Frontal cortex (tissue), 3 donors: ENCODE measurements at regions not wholly inside any gene's neighbourhood (a gene's known extent, or its start where the extent isn't known, plus 50 kb on each side); places are given as distances from the start of the nearest gene placed in this dataset.
"Not testable (repeated sequence)": the region's sequence is repeated elsewhere in the genome, so short reads cannot be mapped to it uniquely, and the experiment has no call there.

Experiments
- DNase-seq, 2 donors: peaks; one replicate each; pipeline ENCODE4 v3.0.0; 2012; ENCODE audit warnings: low spot score in 2 of 2
- FAIRE-seq: peaks from 2 replicates; lab custom pipeline; 2012; peaks lifted over from hg19 to GRCh38; lab: Jason Lieb, UNC
- donor health status: control.
- donor health status: control.
- donor health status: control.

- FAIRE-seq, DNase-seq: not testable (repeated sequence)
Measured at GRCh38 chr4:183044924-183045640, 54.0 kb upstream of the WWC2 start.

DNA sequence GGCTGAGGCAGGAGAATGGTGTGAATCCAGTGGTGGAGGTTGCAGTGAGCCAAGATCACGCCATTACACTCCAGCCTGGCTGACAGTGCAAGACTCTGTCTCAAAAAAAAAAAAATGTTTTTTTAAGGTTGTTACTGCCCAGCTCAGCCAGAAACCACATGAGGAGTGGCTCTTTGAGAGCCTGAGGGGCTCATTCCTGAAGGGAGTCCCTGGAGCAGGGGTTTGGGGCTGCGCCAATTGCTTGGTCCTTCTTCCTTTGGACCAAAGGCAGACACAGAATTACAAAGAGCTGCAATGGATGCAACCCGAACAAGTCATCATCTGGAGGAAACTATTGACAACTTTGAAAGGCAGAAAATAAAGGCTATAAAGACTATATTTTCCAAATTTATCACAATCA lies 60.6 kb upstream of the WWC2 start:
- no peak for FAIRE-seq
- no peak for DNase-seq

DNA sequence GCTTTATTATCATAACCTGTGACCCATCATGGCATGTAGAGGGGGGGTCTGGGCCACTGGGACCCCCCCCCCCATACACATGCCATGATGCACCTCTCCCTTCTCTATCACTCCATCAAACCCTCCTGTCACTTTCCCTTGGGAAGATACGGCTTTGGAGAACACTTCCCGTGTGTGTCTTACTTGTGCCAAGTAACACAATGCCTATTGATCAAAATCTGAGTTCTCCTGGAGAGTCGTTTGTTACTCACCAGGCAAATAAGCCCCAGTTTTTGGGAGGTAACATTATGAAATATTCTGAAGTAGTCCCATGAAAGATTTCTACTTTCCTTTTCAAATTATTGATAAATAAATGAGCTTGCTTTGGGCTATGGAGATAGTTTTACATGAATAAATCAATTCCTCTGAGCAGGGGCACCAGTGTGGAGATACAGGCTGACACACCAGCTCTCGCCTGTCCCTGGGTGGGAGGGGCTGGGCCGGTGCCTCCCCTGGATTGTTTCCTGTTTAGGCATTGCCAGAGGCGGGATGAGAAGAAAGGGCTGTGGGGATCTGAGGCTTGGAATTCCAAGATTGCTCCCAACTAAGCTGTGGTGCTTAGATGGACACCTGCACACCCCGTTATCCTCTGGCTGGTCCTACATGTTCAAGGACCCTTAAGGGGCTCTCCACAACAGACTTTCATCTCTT lies 63.2 kb upstream of the WWC2 start:
- no peak for FAIRE-seq

GRCh38 chr4:183035256-183035655 lies 63.8 kb upstream of the WWC2 start:
- no peak for FAIRE-seq
- DNase-seq: no peak

More for the DNA sequence above, 63.2 kb upstream of the WWC2 start:
- DNase-seq: no peak

DNA sequence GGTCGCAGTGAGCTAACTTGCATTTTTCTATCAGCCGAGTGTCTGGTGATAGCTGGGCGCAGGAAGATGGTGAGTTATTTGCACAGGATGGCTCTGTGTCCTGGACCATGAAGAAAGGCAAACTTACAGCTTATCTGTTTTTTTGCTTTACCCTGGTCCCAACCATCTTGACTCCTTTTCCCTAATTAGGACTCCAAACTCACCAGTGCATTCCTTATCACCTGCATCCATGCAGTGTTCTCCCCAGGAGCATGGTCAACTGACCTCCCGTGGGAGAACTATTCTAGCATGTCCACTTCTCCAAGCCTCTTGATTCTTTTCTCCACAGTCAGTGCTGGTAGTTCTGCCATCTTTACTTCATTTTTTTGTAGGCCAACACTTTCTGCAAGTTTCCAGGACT lies 68.2 kb upstream of the WWC2 start:
- DNase-seq (no peak), FAIRE-seq (no peak)

DNA sequence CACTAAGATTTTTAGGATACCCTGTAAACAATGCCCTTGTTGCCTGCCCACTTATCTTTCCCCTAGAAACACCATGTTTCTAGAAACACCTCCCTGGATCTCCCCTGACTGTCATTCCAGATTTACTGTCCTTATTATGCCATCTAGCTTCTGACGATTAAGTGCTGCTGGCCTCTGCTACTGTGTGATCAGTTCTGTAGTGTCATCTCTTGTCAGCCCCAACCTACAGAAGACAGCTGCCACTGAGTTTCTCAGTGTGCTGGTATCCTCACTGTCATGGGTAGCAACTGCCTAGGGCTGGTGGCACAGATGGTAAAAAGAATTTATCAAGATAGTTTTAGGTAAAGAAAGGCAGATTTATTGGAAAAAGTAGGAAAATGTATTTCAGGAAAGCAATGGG lies 68.7 kb upstream of the WWC2 start:
- DNase-seq (no peak), FAIRE-seq (no peak)

GRCh38 chr4:183029365-183029764 lies 69.7 kb upstream of the WWC2 start:
- FAIRE-seq (no peak), DNase-seq (no peak)

GRCh38 chr4:183026701-183027100 lies 72.4 kb upstream of the WWC2 start:
- FAIRE-seq (no peak), DNase-seq (no peak)

DNA sequence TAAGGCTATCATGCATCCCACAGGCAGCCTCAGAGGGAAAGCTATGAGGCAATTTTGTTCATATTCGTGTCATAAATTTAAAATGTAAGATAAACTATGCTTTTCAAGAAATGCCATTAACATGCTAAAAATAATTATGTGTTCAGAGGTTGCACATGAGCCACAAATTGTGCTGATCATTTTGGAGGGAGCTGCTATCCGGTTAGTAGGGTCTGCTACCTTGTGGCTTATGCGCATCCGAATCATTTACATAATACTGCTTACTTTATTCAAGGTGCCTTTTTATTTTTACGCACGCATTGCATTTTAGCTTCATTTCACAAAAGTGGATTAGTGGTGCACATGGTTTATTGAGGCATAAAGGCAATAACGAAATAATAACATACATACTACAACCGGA lies 76.4 kb upstream of the WWC2 start:
- DNase-seq (no peak), FAIRE-seq (no peak)

GRCh38 chr4:183017962-183018361 lies 81.1 kb upstream of the WWC2 start:
- FAIRE-seq (no peak), DNase-seq (no peak)

- DNase-seq: no peak
- no peak for FAIRE-seq
Measured at GRCh38 chr4:183014361-183015084, 84.5 kb upstream of the WWC2 start.

GRCh38 chr4:183013730-183014002 lies 85.4 kb upstream of the WWC2 start:
- FAIRE-seq: no peak
- no peak for DNase-seq

GRCh38 chr4:183012879-183013729 lies 86.0 kb upstream of the WWC2 start:
- DNase-seq (no peak), FAIRE-seq (no peak)

GRCh38 chr4:183011213-183011907 lies 87.7 kb upstream of the WWC2 start:
- peak in 1 of 2 donors; percentile 7 for DNase-seq
- no peak for FAIRE-seq

DNA sequence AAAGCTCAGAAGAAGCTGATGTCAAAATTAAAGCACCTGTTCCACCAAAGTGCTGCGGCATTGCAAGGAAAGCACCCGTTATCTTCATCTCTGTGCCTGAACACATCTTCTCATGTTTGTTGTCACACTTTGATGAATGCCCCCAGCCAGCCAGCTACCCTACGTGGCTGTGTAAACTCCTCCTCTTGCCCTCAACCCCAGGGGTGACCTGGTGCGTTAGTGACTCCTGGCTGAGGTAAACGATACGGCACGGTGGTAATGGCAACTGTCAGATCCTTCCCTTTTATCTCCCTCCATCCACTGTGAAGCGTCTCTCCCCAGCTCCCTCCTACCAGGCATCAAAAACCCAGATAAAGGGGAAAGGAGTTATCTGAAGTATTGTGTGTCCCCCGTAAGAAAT lies 90.6 kb upstream of the WWC2 start:
- DNase-seq (no peak), FAIRE-seq (no peak)

DNA sequence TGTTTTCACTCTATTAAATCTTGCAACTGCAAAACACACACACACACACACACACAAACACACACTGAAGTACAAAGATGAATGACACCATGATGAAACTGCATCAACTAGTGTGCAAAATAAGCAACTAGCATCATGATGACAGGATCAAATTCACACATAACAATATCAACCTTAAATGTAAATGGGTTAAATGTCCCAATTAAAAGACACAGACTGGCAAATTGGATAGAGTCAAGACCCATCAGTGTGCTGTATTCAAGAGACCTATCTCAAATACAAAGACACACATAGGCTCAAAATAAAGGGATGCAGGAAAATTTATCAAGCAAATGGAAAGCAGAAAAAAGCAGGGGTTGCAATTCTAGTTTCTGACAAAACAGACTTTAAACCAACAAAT lies 87.2 kb upstream of the DCTD start:
- DNase-seq, FAIRE-seq: not testable (repeated sequence)

- FAIRE-seq (no peak), DNase-seq (no peak)
Measured at GRCh38 chr4:182994171-182994570, 77.0 kb upstream of the DCTD start.

- no peak for FAIRE-seq
- no peak for DNase-seq
Measured at GRCh38 chr4:182978152-182978827, 61.1 kb upstream of the DCTD start.

DNA sequence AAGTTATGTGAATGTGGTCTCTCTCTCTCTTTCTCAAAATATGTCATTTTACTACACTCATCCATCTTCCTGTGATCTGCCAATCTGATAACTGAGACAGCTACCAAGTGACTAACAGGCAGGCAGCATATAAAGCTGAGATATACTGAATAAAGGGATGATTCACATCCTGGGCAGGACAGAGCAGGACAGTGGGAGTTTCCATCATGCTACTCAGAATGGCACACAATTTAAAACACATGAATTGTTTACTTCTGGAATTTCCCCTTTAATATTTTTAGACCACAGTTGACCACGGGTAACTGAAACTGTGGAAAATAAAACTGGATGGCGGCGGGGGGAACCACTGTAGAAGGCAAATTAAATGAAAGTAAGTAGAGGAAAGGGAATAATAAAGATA lies 58.6 kb upstream of the DCTD start:
- DNase-seq: no peak
- FAIRE-seq: no peak
